Activated CD8-positive, alpha-beta memory T cell treated with anti-CD3 and anti-CD28 coated beads, Interleukin-2, amount 50 U/mL, for 24 hours (primary cell): ENCODE measurements at regions not wholly inside any gene's neighbourhood (a gene's known extent, or its start where the extent isn't known, plus 50 kb on each side); places are given as distances from the start of the nearest gene placed in this dataset.

Source experiments
- DNase-seq: peaks from one replicate; pipeline ENCODE4 v3.0.0-alpha.2; 2020; ENCODE audit errors: extremely low read depth

- DNase-seq, result no peak
Measured at GRCh38 chr5:174288439-174288838, 242.9 kb downstream of the NSG2 start.

DNA sequence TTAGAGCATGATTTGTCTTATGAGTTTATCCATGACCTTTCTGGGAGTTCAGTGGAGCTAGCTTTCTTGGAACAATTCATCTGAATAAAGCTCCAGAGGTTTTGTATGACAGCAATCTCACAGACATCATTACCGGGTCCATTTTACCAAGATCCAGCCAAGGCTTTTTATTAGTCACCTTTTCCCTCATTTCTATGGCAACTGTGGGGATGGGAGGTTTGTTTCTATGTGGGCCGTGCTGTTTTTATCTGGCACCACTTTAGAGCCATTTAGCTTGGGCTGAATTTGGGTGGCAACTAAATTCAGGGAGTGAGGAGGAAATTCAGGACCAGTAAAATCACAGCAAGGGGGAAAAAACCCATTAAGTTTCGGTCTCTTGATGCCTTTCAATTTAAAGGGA, 245.7 kb downstream of the NSG2 start:
- DNase-seq, result no peak

DNA sequence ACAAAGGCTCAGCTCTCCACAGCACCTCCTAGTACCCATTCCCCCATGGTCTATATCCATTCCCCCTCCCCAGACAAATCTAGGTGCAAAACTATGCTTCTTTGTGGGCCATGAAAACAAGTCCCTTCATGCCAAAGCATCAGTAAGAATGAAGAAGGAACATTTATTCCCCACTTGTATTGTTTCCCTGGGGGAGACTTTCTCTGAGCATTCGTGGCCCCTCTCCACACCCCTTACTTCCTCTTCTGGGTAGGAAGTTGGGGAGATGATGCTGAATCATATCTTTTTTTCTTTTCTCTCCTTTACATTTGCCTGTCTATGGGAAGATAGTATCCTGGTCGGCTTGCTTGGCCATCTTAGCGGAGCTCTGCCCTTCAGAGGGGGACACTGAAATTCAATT, 246.8 kb downstream of the NSG2 start:
- DNase-seq, result no peak

- DNase-seq, result no peak
Measured at GRCh38 chr5:174293006-174293405, 247.5 kb downstream of the NSG2 start.

DNA sequence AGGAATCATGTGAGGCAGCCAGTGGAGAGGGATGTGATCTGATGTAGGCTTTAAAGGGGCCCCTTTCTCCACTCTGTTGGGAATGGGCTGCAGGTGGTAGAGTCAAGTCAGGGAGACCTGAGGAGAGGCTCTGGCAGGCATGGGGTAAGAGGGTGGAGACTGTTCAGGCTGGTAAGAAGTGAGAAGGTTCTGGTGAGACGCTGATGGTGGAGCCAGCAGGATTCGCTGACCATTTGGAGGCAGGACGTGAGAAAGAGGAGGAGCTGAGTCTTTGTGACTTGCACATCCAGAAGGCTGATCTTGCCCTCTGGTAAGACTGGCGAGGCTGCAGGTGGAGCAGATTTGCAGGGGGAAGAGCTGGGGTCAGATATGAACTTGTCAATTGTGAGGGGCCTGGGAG, 248.0 kb downstream of the NSG2 start:
- no peak for DNase-seq

DNA sequence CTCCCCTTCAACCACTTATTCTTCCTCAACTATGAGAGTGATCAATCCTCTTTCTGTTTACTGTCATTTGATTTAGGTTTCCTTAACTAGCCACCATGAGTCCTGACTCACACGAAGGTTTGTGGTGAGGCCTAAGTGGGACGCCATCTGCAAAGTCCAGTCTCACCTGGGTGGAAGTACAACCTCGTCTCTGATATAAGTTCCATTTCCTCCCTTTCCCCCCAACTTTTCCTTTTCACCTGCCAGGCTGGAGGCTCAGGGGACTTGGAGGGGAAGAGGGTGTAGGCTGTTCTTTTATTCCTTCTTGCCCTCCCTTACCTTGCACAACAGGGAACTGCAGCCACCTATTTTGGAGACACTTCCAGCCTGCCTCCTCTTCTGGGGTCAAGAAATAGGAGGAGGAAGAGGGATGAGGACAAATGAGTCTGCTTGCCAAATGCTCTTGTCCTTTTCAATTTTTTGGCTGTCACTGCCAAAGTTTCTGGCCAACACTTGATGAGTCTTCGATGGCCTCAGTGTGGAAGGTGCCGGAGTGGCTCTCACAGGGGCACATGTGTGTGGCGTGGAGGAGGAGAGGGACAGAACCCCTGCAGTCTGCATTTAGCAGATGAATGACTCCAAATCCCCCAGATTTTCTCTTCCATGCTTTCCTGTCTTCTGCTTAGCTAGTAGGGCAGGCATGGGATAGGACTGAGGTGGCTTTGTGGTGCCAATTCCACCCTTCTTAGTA, 249.6 kb downstream of the NSG2 start:
- DNase-seq, result no peak

GRCh38 chr5:174295702-174296436, 250.4 kb downstream of the NSG2 start:
- DNase-seq, result no peak

DNA sequence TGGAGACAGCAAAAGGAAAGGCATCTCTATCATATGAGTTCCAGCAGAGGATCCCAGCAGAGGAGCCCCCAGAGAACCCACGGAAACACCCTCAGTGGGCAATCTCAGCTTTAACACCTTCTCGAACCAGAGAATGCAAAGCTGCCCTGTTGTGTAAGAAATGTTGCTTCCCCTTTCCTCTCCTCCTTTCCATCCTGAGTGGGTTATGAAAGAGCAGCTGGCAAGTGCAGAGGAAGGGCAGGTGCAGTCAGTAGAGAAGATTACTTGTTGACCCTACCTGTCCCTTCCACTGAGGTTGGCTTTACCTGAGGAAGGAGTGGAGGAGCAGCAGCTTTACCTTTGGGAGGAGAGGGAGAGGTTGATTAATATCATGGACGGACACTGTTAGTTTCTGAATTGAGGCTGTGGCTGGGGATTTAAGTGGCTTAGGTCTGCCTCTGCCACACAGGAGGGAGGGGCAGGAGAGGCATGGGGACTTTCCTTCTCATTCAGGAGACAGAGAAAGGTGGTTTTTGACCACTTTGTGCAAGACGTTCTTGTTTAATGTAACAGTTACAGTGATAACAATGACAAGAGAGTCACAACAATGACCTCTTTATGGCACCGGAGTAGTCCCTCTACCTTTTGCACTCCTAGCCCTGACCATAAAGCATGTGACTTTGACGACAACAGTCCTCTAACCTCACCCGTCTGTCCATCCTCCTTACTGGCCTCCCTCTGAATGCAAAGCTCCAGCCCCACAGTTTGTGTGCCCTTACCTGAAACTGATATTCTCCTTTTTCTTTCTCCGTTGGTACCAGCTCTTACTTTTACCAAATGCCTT, 254.8 kb downstream of the NSG2 start:
- DNase-seq, result no peak

DNA sequence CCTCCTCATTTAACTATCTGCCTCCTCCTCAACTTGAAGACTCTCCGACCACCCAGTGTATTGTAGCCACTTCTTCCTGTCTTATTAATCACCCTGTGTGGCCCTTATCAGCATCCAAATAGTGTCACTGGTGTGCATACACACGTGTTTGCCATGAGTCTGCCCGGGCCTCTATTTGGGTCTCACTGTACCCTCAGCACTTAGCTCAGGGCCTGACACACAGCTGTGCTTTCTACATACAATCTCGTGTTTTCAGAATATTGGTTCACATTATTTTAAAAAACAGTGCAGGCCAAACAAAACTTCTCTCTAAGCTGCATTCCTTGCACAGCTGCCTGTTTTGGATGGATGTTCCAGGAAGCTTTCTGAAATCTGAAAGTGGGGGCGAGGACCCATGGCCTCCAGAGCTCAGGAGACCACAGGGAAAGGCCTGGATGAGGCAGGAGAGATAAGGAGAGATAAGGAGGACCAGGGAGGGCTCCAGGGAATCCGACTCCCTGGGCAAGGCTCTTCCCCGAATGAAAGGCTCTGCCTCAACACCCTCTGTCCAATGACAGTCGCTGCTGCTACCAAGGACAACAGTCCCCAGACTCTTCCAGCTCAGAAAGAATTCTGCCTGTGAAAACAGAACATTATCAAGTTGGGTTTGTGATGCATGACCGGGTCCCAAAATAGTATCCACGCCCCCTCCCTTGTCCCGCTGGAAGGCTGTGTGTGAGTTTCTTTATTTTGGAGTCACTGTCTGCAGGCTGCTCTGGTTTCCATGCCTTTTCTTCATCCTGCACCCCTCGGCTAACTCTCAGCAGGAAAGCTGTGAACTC, 255.6 kb downstream of the NSG2 start:
- DNase-seq, result no peak

GRCh38 chr5:174301848-174302625, 256.5 kb downstream of the NSG2 start:
- no peak for DNase-seq

DNA sequence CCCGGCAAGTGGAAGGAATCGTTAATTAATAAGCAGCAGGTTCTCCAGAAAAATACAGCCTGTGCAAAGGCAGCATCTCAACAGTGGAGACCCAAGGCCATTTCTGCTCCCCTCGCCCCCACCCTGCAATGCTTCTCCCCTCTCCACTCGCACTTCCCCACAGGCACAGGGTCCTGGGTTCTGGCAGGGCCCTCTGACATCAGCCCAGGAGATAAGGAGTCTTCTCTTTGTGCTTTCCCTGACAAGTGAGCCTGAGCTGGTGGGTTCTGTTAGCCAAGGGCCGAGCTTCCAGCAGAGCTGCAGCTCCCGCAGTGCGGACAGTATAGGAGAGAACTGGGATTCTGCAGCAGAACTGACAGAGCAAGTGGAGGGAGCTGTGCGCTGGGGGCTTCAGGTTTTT, 257.5 kb downstream of the NSG2 start:
- no peak for DNase-seq

- DNase-seq, result no peak
Measured at GRCh38 chr5:174303437-174304045, 258.0 kb downstream of the NSG2 start.

DNA sequence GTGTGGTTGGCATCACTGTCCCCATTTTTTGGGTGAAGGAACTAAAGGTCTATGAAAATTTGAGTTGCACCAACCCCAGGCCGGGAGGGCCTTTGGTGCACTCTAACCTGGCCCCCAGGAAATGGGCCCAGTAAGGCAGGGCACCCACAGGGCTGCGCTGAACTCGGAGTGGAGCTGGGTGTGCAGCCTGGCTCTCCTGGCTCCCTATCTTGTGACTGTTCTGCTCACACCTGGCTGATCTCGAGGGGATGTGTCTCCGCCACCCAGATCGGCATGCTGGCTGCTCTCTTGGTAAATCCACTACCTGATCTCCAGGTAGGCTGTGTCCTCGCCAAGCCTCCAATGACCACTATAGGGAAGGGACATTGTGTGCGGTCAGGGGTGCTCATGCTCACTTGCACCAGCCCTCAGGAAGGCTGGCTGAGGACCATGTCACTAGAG, 259.8 kb downstream of the NSG2 start:
- no peak for DNase-seq

GRCh38 chr5:174306345-174307030, 261.0 kb downstream of the NSG2 start:
- no peak for DNase-seq

- DNase-seq, result no peak
Measured at GRCh38 chr5:174307031-174307408, 261.5 kb downstream of the NSG2 start.

GRCh38 chr5:174307656-174308271, 262.3 kb downstream of the NSG2 start:
- no peak for DNase-seq

DNA sequence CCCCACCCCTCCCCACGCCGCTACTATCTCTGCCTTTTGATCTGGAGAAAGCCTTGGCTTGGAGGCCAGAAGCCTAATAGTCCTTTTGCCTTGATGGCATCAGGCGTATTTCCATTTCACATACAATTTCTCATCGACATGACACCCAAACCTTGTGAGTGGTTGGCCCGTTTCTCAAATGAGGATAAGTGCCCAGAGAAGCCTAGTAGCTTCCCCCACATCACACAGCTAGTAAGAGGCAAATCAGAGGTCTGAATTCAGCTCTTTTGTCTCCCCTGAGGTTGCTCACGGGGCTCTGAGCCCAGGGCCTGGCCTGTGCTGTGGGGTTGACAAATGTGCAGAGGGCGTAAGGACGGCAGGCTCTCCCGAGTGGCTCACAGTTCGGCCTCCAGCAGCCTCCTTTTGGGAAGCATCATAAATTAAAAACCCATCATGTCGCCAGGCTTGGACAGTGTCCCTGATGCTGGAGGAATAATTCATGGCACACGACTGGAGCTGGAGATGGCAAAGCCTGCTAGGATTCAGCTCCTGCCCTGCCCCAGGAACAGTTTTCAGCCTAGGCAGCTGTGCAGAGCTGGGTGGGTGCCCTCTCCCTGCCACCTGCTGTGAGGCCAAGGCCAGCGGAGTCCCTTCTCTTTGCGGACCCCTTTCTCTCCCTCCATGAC, 263.8 kb downstream of the NSG2 start:
- no peak for DNase-seq

GRCh38 chr5:174310243-174310642, 264.7 kb downstream of the NSG2 start:
- no peak for DNase-seq

- DNase-seq, result no peak
Measured at GRCh38 chr5:174310706-174311105, 265.2 kb downstream of the NSG2 start.
